Astrocyte of the spinal cord (primary cell): ENCODE measurements at regions not wholly inside any gene's neighbourhood (a gene's known extent, or its start where the extent isn't known, plus 50 kb on each side); places are given as distances from the start of the nearest gene placed in this dataset.

Source experiments
- DNase-seq: peaks from one replicate; pipeline ENCODE4 v3.0.0; 2011; ENCODE audit warnings: low read depth, low spot score
- H3K4me3 ChIP-seq: 2 replicates; pipeline ENCODE4 v1.5.1; 2011; ENCODE audit warnings: low read depth, mild to moderate bottlenecking, low read length, moderate library complexity
- in situ Hi-C: cut with HindIII; loops from 2 replicates; pipeline ENCODE4 v1.10.0; 2017; ENCODE audit warnings: low sequenced_read_pairs
- TF ChIP-seq, protein P1 (sequence below): IDR thresholded peaks from 2 replicates; pipeline ENCODE4 v1.5.1; 2012; ENCODE audit warnings: low read depth, mild to moderate bottlenecking, low read length, inconsistent platforms

DNA sequence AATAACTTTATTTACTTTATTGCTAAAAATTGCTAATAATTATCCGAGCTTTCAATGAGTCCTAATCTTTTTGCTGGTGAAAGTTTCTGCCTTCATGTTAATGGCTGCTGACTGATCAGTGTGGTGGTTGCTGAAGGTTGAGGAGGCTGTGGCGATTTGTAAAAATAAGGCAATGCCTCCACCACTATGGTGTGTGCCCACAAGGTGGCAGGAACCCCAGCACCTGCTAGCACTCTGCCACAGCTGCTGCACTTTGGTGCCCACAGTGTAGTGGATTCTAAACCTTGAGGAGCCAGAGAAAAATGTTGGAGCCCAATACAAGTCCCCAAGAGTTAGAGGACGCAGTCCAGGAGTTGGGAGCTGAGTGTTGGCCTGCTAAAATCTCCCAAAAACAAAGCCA, 1237.1 kb downstream of the PCDH19 start:
- DNase-seq = no peak
- TF ChIP-seq, protein P1, sequence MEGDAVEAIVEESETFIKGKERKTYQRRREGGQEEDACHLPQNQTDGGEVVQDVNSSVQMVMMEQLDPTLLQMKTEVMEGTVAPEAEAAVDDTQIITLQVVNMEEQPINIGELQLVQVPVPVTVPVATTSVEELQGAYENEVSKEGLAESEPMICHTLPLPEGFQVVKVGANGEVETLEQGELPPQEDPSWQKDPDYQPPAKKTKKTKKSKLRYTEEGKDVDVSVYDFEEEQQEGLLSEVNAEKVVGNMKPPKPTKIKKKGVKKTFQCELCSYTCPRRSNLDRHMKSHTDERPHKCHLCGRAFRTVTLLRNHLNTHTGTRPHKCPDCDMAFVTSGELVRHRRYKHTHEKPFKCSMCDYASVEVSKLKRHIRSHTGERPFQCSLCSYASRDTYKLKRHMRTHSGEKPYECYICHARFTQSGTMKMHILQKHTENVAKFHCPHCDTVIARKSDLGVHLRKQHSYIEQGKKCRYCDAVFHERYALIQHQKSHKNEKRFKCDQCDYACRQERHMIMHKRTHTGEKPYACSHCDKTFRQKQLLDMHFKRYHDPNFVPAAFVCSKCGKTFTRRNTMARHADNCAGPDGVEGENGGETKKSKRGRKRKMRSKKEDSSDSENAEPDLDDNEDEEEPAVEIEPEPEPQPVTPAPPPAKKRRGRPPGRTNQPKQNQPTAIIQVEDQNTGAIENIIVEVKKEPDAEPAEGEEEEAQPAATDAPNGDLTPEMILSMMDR = no peak
- no peak overlapping the region for H3K4me3 ChIP-seq
- in situ Hi-C loops = no loop called here

DNA sequence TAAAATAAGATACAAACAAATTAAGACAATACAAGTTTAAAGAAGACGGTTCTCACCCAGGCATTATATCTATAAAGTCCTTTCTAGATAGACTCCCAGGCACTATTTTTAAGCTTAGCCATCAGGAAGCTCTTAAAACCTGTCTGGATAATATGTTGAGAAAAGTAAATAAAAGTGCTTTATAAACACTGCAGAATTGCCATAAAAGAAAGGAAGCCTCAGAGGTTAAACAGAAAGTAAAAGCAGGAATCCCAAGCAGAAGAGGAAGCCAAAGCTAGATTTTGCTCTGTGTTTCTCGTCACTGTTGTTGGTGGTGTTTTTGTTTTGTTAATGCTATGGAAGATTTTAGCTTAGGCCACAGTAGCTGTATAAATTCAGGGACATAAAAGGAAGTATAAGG, 1267.3 kb downstream of the PCDH19 start:
- H3K4me3 ChIP-seq = no peak overlapping the region
- TF ChIP-seq, protein P1 = no peak
- no peak for DNase-seq
- in situ Hi-C loops = no loop called here

DNA sequence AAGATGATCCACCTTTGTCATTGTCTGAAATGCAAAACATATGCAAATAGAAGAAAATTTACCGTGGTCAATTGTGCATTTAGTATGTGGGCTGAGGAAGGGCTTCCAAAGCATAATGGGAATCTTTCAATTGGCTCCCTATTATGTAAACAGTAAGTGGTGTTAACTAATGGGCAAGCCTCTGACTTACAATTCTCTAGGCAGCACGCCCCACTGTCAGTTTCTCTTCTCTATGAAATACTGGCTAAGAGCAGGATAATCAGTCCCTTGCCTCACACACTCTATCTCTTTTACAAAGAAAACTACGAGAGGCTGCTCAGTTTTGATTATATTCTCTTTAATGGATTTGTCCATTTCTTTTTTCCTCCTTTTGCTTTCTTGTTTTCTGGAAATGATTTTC, 1272.6 kb downstream of the PCDH19 start:
- in situ Hi-C loops = no loop called here
- no peak overlapping the region for H3K4me3 ChIP-seq
- no peak for DNase-seq
- TF ChIP-seq, protein P1 = no peak

DNA sequence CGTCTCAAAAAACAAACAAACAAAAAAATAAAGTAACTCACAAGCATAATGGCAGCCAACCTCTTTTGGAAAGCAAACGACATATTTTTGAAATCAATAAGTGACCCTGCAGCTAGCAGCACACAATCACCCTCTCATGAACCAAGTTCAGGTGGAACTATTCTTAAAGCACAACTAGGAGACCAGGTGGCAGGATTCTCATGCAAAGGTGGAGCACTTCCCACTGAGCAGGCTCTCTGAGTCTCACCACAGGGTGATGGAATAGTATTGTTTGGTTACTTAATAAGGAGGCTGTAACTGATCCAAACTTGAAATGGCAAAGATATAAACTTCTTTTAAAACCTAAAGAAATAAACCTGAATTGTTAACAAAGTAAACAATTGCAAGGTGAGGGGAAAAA, 1293.1 kb downstream of the PCDH19 start:
- TF ChIP-seq, protein P1 = no peak
- DNase-seq = no peak
- H3K4me3 ChIP-seq = no peak overlapping the region
- in situ Hi-C loops = no loop called here

DNA sequence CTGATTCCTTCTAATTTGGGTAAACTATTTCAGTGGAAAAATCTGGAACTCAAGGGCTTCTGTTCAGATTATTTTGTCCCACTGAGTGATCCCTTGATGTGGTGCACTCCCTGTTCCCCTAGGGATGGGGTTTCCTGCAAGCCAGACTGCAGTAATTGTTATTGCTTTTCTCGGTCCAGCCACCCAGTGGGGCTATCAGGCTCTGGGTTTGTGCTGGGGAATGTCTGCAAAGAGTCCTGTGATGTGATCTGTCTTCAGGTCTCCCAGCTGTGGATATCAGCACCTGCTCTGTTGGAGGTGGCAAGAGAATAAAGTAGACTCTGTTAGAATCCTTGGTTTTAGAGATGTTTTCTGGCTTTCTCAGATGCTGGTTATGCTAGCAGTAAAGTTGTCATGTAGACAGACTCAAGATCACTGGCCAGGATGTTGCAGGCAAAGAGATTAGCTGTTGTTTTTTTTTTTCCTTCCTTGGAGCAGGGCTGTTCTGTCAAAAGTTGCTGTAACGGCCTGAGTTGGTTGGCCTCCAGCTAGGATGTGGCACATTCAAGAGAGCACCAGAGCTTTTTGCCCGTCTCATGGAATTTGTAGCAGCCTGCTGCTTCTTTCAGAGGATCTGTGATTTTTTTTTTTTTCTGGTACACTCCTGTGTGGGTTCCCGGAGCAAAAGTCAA, 1314.0 kb downstream of the PCDH19 start:
- in situ Hi-C loops = no loop called here
- TF ChIP-seq, protein P1 = no peak
- H3K4me3 ChIP-seq = no peak overlapping the region
- no peak for DNase-seq

DNA sequence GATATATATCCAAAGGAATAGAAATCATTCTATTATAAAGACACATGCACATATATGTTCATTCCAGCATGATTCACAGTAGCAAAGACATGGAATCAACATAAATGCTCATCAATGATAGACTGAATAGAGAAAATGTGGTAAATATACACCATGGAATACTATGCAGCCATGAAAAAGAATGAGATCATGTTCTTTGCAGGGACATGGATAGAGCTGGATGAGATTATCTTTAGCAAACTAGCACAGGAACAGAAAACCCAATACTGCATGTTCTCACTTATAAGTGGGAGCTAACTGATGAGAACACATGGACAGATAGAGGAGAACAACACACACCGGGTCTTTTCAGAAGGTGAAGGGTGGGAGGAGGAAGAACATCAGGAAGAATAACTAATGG, 1318.6 kb downstream of the PCDH19 start:
- TF ChIP-seq, protein P1 = no peak
- no peak overlapping the region for H3K4me3 ChIP-seq
- in situ Hi-C loops = no loop called here

More for the DNA sequence above, 1318.6 kb downstream of the PCDH19 start:
- no peak for DNase-seq
